SK-N-MC (cell line): ENCODE measurements at regions not wholly inside any gene's neighbourhood (a gene's known extent, or its start where the extent isn't known, plus 50 kb on each side); places are given as distances from the start of the nearest gene placed in this dataset.

Source experiments
- DNase-seq: peaks from one replicate; pipeline ENCODE4 v3.0.0-alpha.2; 2011; ENCODE audit warnings: low read depth, low spot score
- H3K27ac ChIP-seq: fragments of 200-600 bp; sonication (generic); 2 replicates; pipeline ENCODE4 v1.5.1; 2016; ENCODE audit warnings: mixed run types
- H3K36me3 ChIP-seq: fragments of 200-600 bp; sonication (generic); 2 replicates; pipeline ENCODE4 v1.6.1; 2017; ENCODE audit warnings: antibody characterized with exemption, low read length, mixed read lengths; ENCODE audit not compliant: insufficient read depth
- H3K4me3 ChIP-seq: fragments of 200-600 bp; sonication (generic); 2 replicates; pipeline ENCODE4 v1.5.1; 2016
- H3K9ac ChIP-seq: fragments of 200-600 bp; sonication (generic); 2 replicates; pipeline ENCODE4 v1.8.0; 2017; ENCODE audit warnings: mixed run types, mixed read lengths; ENCODE audit not compliant: insufficient read length
- H3K9me3 ChIP-seq: fragments of 200-600 bp; sonication (generic); 2 replicates; pipeline ENCODE4 v1.6.1; 2017; ENCODE audit warnings: low read depth, mild to moderate bottlenecking, antibody characterized with exemption, low read length, moderate library complexity, mixed read lengths
- EZH2 ChIP-seq: fragments of 200-600 bp; sonication (generic); IDR thresholded peaks from one replicate; pipeline ENCODE4 v1.6.1; 2017; ENCODE audit warnings: antibody characterized with exemption
- FOXP2 ChIP-seq: optimal IDR thresholded peaks from 2 replicates; pipeline ENCODE3; 2011; ENCODE audit warnings: mild to moderate bottlenecking, moderate library complexity; ENCODE audit not compliant: insufficient read depth; ENCODE audit errors: extremely low read length, control extremely low read depth
- POLR2AphosphoS5 ChIP-seq: IDR thresholded peaks from 2 replicates; pipeline ENCODE4 v1.6.1; 2012; ENCODE audit warnings: mild to moderate bottlenecking, low read depth, low read length, borderline replicate concordance

DNA sequence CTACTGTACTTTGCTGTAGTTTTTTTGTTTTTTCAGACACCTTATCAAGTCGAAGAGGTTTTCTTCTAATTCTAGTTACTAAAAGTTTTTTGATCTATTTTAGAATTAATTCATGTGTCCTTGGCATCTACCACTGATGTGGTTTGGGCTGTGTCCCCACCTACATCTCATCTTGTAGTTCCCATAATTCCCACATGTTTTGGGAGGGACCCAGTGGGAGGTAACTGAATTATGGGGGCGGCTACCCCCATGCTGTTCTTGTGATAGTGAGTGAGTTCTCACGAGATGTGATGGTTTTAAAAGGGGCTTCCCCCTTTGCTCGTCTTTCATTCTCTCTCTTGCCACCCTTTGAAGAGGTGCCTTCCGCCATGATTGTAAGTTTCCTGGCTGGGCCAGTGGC, 154.6 kb upstream of the EEPD1 start:
- no peak for DNase-seq
- Histone ChIP-seq H3K9ac (no peak overlapping the region), H3K9me3 (no peaks in the 10 kb centered on the region), H3K27ac (no peak overlapping the region), H3K36me3 (no peaks in the 10 kb centered on the region), H3K4me3 (no peak overlapping the region)
- no peak for TF ChIP-seq POLR2AphosphoS5
- no peak for TF ChIP-seq EZH2
- TF ChIP-seq FOXP2, result no peak

GRCh38 chr7:36001546-36001945, 151.5 kb upstream of the EEPD1 start:
- H3K27ac ChIP-seq, result no peak overlapping the region
- no peak for TF ChIP-seq EZH2
- no peak for TF ChIP-seq POLR2AphosphoS5
- no peak for TF ChIP-seq FOXP2
- no peak overlapping the region for H3K9ac ChIP-seq
- no peak overlapping the region for H3K4me3 ChIP-seq
- H3K36me3 ChIP-seq, result no peaks in the 10 kb centered on the region
- H3K9me3 ChIP-seq, result no peaks in the 10 kb centered on the region
- no peak for DNase-seq

- Histone ChIP-seq H3K27ac (no peak overlapping the region), H3K9ac (no peak overlapping the region), H3K9me3 (no peaks in the 10 kb centered on the region), H3K36me3 (no peaks in the 10 kb centered on the region), H3K4me3 (no peak overlapping the region)
- TF ChIP-seq POLR2AphosphoS5, result no peak
- no peak for TF ChIP-seq FOXP2
- TF ChIP-seq EZH2, result no peak
- DNase-seq, result no peak
Measured at GRCh38 chr7:36002900-36003299, 150.2 kb upstream of the EEPD1 start.

GRCh38 chr7:36003343-36003742, 149.7 kb upstream of the EEPD1 start:
- no peak overlapping the region for H3K27ac ChIP-seq
- H3K4me3 ChIP-seq, result no peak overlapping the region
- TF ChIP-seq POLR2AphosphoS5, result no peak
- TF ChIP-seq FOXP2, result no peak
- no peak for TF ChIP-seq EZH2
- no peaks in the 10 kb centered on the region for H3K9me3 ChIP-seq
- H3K36me3 ChIP-seq, result no peaks in the 10 kb centered on the region
- no peak overlapping the region for H3K9ac ChIP-seq
- no peak for DNase-seq

- Histone ChIP-seq H3K36me3 (no peaks in the 10 kb centered on the region), H3K4me3 (no peak overlapping the region), H3K9me3 (no peaks in the 10 kb centered on the region), H3K9ac (no peak overlapping the region), H3K27ac (no peak overlapping the region)
- no peak for DNase-seq
- TF ChIP-seq EZH2, result no peak
- no peak for TF ChIP-seq FOXP2
- no peak for TF ChIP-seq POLR2AphosphoS5
Measured at GRCh38 chr7:36005293-36005692, 147.8 kb upstream of the EEPD1 start.

GRCh38 chr7:36005876-36006275, 147.2 kb upstream of the EEPD1 start:
- DNase-seq, result no peak
- H3K9ac ChIP-seq, result no peak overlapping the region
- no peak overlapping the region for H3K4me3 ChIP-seq
- no peaks in the 10 kb centered on the region for H3K9me3 ChIP-seq
- no peak overlapping the region for H3K27ac ChIP-seq
- H3K36me3 ChIP-seq, result no peaks in the 10 kb centered on the region
- no peak for TF ChIP-seq EZH2
- no peak for TF ChIP-seq POLR2AphosphoS5
- no peak for TF ChIP-seq FOXP2

GRCh38 chr7:36006636-36007229, 146.3 kb upstream of the EEPD1 start:
- no peak for DNase-seq
- H3K27ac ChIP-seq, result no peak overlapping the region
- no peak overlapping the region for H3K9ac ChIP-seq
- no peaks in the 10 kb centered on the region for H3K36me3 ChIP-seq
- no peaks in the 10 kb centered on the region for H3K9me3 ChIP-seq
- no peak for TF ChIP-seq POLR2AphosphoS5
- no peak for TF ChIP-seq EZH2
- no peak for TF ChIP-seq FOXP2
- H3K4me3 ChIP-seq, result no peak overlapping the region

DNA sequence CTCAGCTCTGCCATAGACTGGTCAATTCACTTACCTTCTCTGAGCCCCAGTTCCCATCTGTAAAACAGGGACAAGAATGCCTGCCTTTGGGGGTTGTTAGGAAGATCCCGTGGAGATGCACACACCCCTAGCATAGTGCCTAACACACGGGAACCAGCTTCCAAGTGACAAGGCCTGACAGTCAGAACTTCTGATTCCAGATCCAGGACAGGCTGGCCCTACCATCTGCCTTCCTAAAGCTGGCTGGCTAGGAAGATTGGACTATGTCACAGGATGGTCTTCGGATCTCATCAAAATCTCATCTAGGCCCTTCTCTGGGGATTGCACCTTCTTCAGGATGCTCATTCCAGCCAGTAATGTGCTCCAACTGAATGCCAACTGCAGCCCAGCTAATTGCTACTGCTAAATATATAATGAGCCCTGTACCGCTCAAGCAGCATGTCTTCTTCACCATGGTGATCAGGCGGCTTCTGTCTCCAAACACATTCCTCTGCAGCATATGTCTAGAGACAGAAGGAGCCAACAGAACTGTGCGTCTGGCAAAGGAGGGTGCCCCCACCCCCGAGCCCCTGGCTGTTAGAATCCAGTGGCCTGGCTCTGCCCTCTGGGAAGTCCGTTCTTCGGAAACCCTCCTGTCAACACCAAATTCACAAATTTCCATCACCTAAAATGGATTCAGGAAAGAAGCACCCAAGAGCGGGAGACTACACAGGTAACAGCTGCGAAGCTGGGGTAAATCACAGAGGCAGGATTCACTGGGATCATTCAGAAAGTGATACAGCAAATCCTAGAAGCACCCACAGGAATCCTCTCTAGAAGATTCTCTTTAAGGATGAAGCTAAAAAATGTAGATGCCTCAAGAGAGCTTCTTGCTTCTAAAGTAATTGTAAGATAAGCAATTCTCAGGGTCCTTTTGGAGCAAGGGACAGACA, 142.1 kb upstream of the EEPD1 start:
- no peaks in the 10 kb centered on the region for H3K36me3 ChIP-seq
- no peak for DNase-seq
- peak overlapping the region; percentile 22; the same call in 1 of the 2 replicates for H3K4me3 ChIP-seq
- TF ChIP-seq POLR2AphosphoS5 (no peak), FOXP2 (no peak), EZH2 (no peak)
- H3K27ac ChIP-seq, result no peak overlapping the region
- no peaks in the 10 kb centered on the region for H3K9me3 ChIP-seq
- H3K9ac ChIP-seq, result no peak overlapping the region
